HepG2 (cell line): ENCODE measurements at regions not wholly inside any gene's neighbourhood (a gene's known extent, or its start where the extent isn't known, plus 50 kb on each side); places are given as distances from the start of the nearest gene placed in this dataset.

Experiments used
- ATAC-seq: fragments of 200-7000 bp; cut with Tn5 transposase; 3 replicates; pipeline ENCODE4 v1.9.1; 2020; ENCODE audit warnings: mild to moderate bottlenecking, moderate library complexity
- BruUV-seq: library from RNA; stranded (reverse); fragments of 400-500 nt; replicated peaks from 2 replicates; lab custom pipeline; 2021; lab: Mats Ljungman, UMichigan
- CTCF ChIA-PET: fragments of 300-600 bp; formaldehyde crosslinking; extraction: SDS; loops from one replicate; lab custom pipeline; 2021; ENCODE audit warnings: low total read pairs, inconsistent platforms, low intra/inter-chr PET ratio; lab: Yijun Ruan, JAX
- POLR2A ChIA-PET: fragments of 350-600 bp; sonication (Branson Sonifier 250); formaldehyde crosslinking; loops from one replicate; lab custom pipeline; 2020; ENCODE audit warnings: antibody characterized with exemption, inconsistent platforms; lab: Yijun Ruan, JAX
- DNase-seq: peaks from one replicate; pipeline ENCODE4 v3.0.0-alpha.2; 2015; ENCODE audit warnings: low spot score
- FAIRE-seq: peaks from 3 replicates; lab custom pipeline; 2011; peaks lifted over from hg19 to GRCh38; lab: Jason Lieb, UNC
- H2AFZ ChIP-seq: one replicate; pipeline ENCODE4 v1.6.1; 2011; ENCODE audit warnings: low read length, inconsistent platforms
- H3K27ac ChIP-seq: fragments of 300-600 bp; 3 replicates; pipeline ENCODE4 v1.8.0; 2011; ENCODE audit warnings: mixed run types, mild to moderate bottlenecking, mixed read lengths, low read length, inconsistent platforms; ENCODE audit not compliant: insufficient read depth; ENCODE audit errors: extremely low read length
- H3K27me3 ChIP-seq, 2 experiments: fragments of 200-600 bp in 1 of 2; 2 replicates in 1 of 2; 3 replicates in 1 of 2; pipeline versions ENCODE4 v1.6.0 to v1.8.0; 2011; ENCODE audit warnings: low read length in 2 of 2, mild to moderate bottlenecking in 2 of 2, moderate library complexity in 2 of 2, inconsistent platforms in 1 of 2; ENCODE audit not compliant: insufficient read depth in 2 of 2, control insufficient read depth in 1 of 2
- H3K36me3 ChIP-seq, 2 experiments: fragments of 200-600 bp in 1 of 2; replicated peaks in 1 of 2; 2 replicates in 1 of 2; 3 replicates in 1 of 2; pipeline versions ENCODE4 v1.5.1 to v1.8.0; 2011; ENCODE audit warnings: low read length in 2 of 2, inconsistent platforms in 1 of 2; ENCODE audit not compliant: insufficient read depth in 2 of 2, control insufficient read depth in 1 of 2
- H3K4me1 ChIP-seq: 2 replicates; pipeline ENCODE4 v1.5.1; 2012; ENCODE audit warnings: low read length, inconsistent platforms; ENCODE audit not compliant: insufficient read depth
- H3K4me2 ChIP-seq: 2 replicates; pipeline ENCODE4 v1.6.0; 2011; ENCODE audit warnings: low read depth, low read length, inconsistent platforms
- H3K4me3 ChIP-seq, 3 experiments: fragments of 200-600 bp in 1 of 3; sonication (generic), shearing (Covaris generic) in 1 of 3; replicated peaks in 1 of 3; 2 replicates each; pipeline ENCODE4 v1.5.1; 2011 to 2016; ENCODE audit warnings: low read length in 3 of 3, inconsistent platforms in 2 of 3, low read depth in 2 of 3, mild to moderate bottlenecking in 2 of 3, control low read depth in 1 of 3, mixed read lengths in 1 of 3; ENCODE audit not compliant: insufficient read depth in 1 of 3
- H3K79me2 ChIP-seq: one replicate; pipeline ENCODE4 v1.6.1; 2011; ENCODE audit warnings: low read length, inconsistent platforms; ENCODE audit not compliant: insufficient read depth
- H3K9ac ChIP-seq: 2 replicates; pipeline ENCODE4 v1.6.0; 2011; ENCODE audit warnings: mild to moderate bottlenecking, low read depth, low read length, inconsistent platforms; ENCODE audit not compliant: insufficient read depth
- H3K9me3 ChIP-seq: 2 replicates; pipeline ENCODE4 v1.5.1; 2012; ENCODE audit warnings: mild to moderate bottlenecking, low read length
- H4K20me1 ChIP-seq: 2 replicates; pipeline ENCODE4 v1.6.0; 2011; ENCODE audit warnings: inconsistent platforms, mild to moderate bottlenecking, low read length, moderate library complexity; ENCODE audit not compliant: insufficient read depth
- EZH2 ChIP-seq: conservative IDR thresholded peaks from 2 replicates; pipeline ENCODE4 v1.6.1; 2012; ENCODE audit warnings: mild to moderate bottlenecking, low read depth, low read length, moderate library complexity
- FOXK1 ChIP-seq: sonication (generic); formaldehyde crosslinking; IDR thresholded peaks from 2 replicates; pipeline ENCODE4 v1.4.0; 2020; ENCODE audit warnings: low read depth, missing genetic modification reagents, borderline replicate concordance
- KLF15 ChIP-seq: sonication (generic); formaldehyde crosslinking; IDR thresholded peaks from 2 replicates; pipeline ENCODE4 v1.8.1; 2023; ENCODE audit warnings: borderline replicate concordance, mild to moderate bottlenecking, inconsistent platforms, missing genetic modification reagents, mixed read lengths
- MLLT10 ChIP-seq: sonication (generic); formaldehyde crosslinking; IDR thresholded peaks from 2 replicates; pipeline ENCODE4 v1.4.0; 2020; ENCODE audit warnings: missing genetic modification reagents
- ONECUT2 ChIP-seq: sonication (generic); formaldehyde crosslinking; IDR thresholded peaks from 2 replicates; pipeline ENCODE4 v1.4.0; 2020; ENCODE audit warnings: missing genetic modification reagents
- ZNF18 ChIP-seq: sonication (generic); formaldehyde crosslinking; IDR thresholded peaks from 2 replicates; pipeline ENCODE4 v1.8.0; 2022; ENCODE audit warnings: mild to moderate bottlenecking, missing genetic modification reagents; ENCODE audit not compliant: insufficient replicate concordance
- ZNF24 ChIP-seq: fragments of 450-650 bp; IDR thresholded peaks from 2 replicates; pipeline ENCODE4 v1.6.1; 2017; ENCODE audit warnings: antibody characterized with exemption, mild to moderate bottlenecking
- ZNF292 ChIP-seq: sonication (generic); formaldehyde crosslinking; IDR thresholded peaks from 2 replicates; pipeline ENCODE4 v1.8.1; 2022; ENCODE audit warnings: mild to moderate bottlenecking, low read depth, missing genetic modification reagents, borderline replicate concordance
- ZNF44 ChIP-seq: sonication (generic); formaldehyde crosslinking; IDR thresholded peaks from 2 replicates; pipeline ENCODE4 v1.5.1; 2020; ENCODE audit warnings: mild to moderate bottlenecking, missing genetic modification reagents
- ZNF639 ChIP-seq: conservative IDR thresholded peaks from 2 replicates; pipeline ENCODE4 v1.6.1; 2018; ENCODE audit warnings: missing genetic modification reagents
- ZNF792 ChIP-seq: IDR thresholded peaks from 2 replicates; pipeline ENCODE4 v1.6.1; 2016
- ZSCAN12 ChIP-seq: sonication (generic); formaldehyde crosslinking; IDR thresholded peaks from 2 replicates; pipeline ENCODE4 v1.9.0; 2021; ENCODE audit warnings: mild to moderate bottlenecking, missing genetic modification reagents
- WGBS: methylation state at CpG from one replicate; pipeline ENCODE4 v1.1.6; 2017; ENCODE audit warnings: low lambda C conversion rate; 5-methylcytosine and 5-hydroxymethylcytosine counted together
- in situ Hi-C: cut with HindIII; loops from 2 replicates; pipeline ENCODE4 v1.10.0; 2017; ENCODE audit warnings: low pct_unique_long_range_greater_than_20kb; ENCODE audit not compliant: extremely low pct_ligation_motif_present
- intact Hi-C: fragments of 100-400 bp; cut with micrococcal nuclease; formaldehyde crosslinking; loops from one replicate; pipeline ENCODE4 v1.10.0; 2022; ENCODE audit not compliant: unreplicated experiment
- TF ChIP-seq, protein P1 (sequence below): sonication (generic); formaldehyde crosslinking; IDR thresholded peaks from 2 replicates; pipeline ENCODE4 v1.8.0; 2022; ENCODE audit warnings: missing genetic modification reagents, mild to moderate bottlenecking, borderline replicate concordance
- TF ChIP-seq, protein P2 (sequence below): sonication (generic); formaldehyde crosslinking; IDR thresholded peaks from 2 replicates; pipeline ENCODE4 v1.8.0; 2022; ENCODE audit warnings: mild to moderate bottlenecking, missing genetic modification reagents, borderline replicate concordance

GRCh38 chr10:52465202-52465601 is 151.1 kb downstream of the DKK1 start:
- Histone ChIP-seq H3K79me2 (no peaks in the 10 kb centered on the region), H3K4me2 (no peak overlapping the region), H3K27ac (no peak overlapping the region), H4K20me1 (no peaks in the 10 kb centered on the region), H3K36me3 (no peaks in the 10 kb centered on the region), H3K4me3 (no peak overlapping the region), H2AFZ (no peak overlapping the region), H3K27me3 (no peaks in the 10 kb centered on the region), H3K4me1 (no peaks in the 10 kb centered on the region), H3K9ac (no peak overlapping the region), H3K9me3 (no peaks in the 10 kb centered on the region)
- BruUV-seq: no TSS peak
- 54% methylated on average over 3 of the region's 3 CpGs for WGBS
- in situ Hi-C loops: no loop called here
- POLR2A ChIA-PET: no interaction called here
- ATAC-seq: no peak
- DNase-seq: no peak
- TF ChIP-seq ZNF24: no peak
- TF ChIP-seq EZH2: no peak
- no peak for TF ChIP-seq ZNF792 (CRISPR knock-in tag)
- CTCF ChIA-PET: no interaction called here
- intact Hi-C loops: no loop called here
- no peak for FAIRE-seq

- no peak overlapping the region for H3K27ac ChIP-seq
- H3K9me3 ChIP-seq: no peaks in the 10 kb centered on the region
- in situ Hi-C loops (no loop called here), intact Hi-C loops (no loop called here)
- H3K4me2 ChIP-seq: no peak overlapping the region
- H2AFZ ChIP-seq: no peak overlapping the region
- no peak overlapping the region for H3K4me3 ChIP-seq
- 53% methylated on average over 5 of the region's 5 CpGs for WGBS
- H4K20me1 ChIP-seq: no peaks in the 10 kb centered on the region
- H3K9ac ChIP-seq: no peak overlapping the region
- no peak for ATAC-seq
- peaks cover 4% of the 10 kb centered on the region for H3K4me1 ChIP-seq
- DNase-seq: no peak
- POLR2A ChIA-PET: no interaction called here
- H3K79me2 ChIP-seq: no peaks in the 10 kb centered on the region
- H3K36me3 ChIP-seq: no peaks in the 10 kb centered on the region
- CTCF ChIA-PET: no interaction called here
- BruUV-seq: no TSS peak
- no peaks in the 10 kb centered on the region for H3K27me3 ChIP-seq
- FAIRE-seq: no peak
- TF ChIP-seq ZNF44 (CRISPR knock-in tag) (no peak), ZNF292 (CRISPR knock-in tag) (no peak), ONECUT2 (CRISPR knock-in tag) (no peak), FOXK1 (CRISPR knock-in tag) (no peak), ZNF639 (no peak), ZNF18 (CRISPR knock-in tag) (no peak), MLLT10 (CRISPR knock-in tag) (no peak), KLF15 (CRISPR knock-in tag) (no peak), ZSCAN12 (CRISPR knock-in tag) (no peak)
- TF ChIP-seq, protein P1, sequence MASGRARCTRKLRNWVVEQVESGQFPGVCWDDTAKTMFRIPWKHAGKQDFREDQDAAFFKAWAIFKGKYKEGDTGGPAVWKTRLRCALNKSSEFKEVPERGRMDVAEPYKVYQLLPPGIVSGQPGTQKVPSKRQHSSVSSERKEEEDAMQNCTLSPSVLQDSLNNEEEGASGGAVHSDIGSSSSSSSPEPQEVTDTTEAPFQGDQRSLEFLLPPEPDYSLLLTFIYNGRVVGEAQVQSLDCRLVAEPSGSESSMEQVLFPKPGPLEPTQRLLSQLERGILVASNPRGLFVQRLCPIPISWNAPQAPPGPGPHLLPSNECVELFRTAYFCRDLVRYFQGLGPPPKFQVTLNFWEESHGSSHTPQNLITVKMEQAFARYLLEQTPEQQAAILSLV: no peak
- TF ChIP-seq, protein P2, sequence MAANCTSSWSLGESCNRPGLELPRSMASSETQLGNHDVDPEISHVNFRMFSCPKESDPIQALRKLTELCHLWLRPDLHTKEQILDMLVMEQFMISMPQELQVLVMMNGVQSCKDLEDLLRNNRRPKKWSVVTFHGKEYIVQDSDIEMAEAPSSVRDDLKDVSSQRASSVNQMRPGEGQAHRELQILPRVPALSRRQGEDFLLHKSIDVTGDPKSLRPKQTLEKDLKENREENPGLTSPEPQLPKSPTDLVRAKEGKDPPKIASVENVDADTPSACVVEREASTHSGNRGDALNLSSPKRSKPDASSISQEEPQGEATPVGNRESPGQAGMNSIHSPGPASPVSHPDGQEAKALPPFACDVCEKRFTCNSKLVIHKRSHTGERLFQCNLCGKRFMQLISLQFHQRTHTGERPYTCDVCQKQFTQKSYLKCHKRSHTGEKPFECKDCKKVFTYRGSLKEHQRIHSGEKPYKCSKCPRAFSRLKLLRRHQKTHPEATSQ (CRISPR knock-in tag): no peak
These were observed 152.4 kb downstream of the DKK1 start for GRCh38 chr10:52466464-52466863.
